Loucy (cell line): ENCODE measurements at regions not wholly inside any gene's neighbourhood (a gene's known extent, or its start where the extent isn't known, plus 50 kb on each side); places are given as distances from the start of the nearest gene placed in this dataset.

Experiments
- H2AFZ ChIP-seq: fragments of 200-600 bp; sonication (generic); 2 replicates; pipeline ENCODE4 v1.6.0; 2016; ENCODE audit warnings: antibody characterized with exemption, mild to moderate bottlenecking, low read length, moderate library complexity
- H3F3A ChIP-seq: fragments of 200-600 bp; 2 replicates; pipeline ENCODE4 v1.6.0; 2016; ENCODE audit warnings: antibody characterized with exemption, low read depth, mild to moderate bottlenecking
- H3K27me3 ChIP-seq: fragments of 200-600 bp; sonication (generic); 2 replicates; pipeline ENCODE4 v1.6.1; 2014; ENCODE audit warnings: low read length, mild to moderate bottlenecking; ENCODE audit not compliant: insufficient read depth, poor library complexity, severe bottlenecking
- H3K36me3 ChIP-seq: fragments of 200-600 bp; sonication (generic); 2 replicates; pipeline ENCODE4 v1.6.1; 2016; ENCODE audit warnings: low read length; ENCODE audit not compliant: insufficient read depth
- H3K4me1 ChIP-seq: fragments of 200-600 bp; sonication (generic); 2 replicates; pipeline ENCODE4 v1.5.1; 2014; ENCODE audit warnings: low read length, mild to moderate bottlenecking; ENCODE audit not compliant: insufficient read depth, poor library complexity, severe bottlenecking
- H3K4me2 ChIP-seq: fragments of 200-600 bp; sonication (generic); 2 replicates; pipeline ENCODE4 v1.6.0; 2014; ENCODE audit warnings: antibody characterized with exemption, low read length, low read depth, mild to moderate bottlenecking; ENCODE audit not compliant: poor library complexity, severe bottlenecking
- H3K4me3 ChIP-seq: fragments of 200-600 bp; sonication (generic); 2 replicates; pipeline ENCODE4 v1.5.1; 2014; ENCODE audit warnings: low read length, mild to moderate bottlenecking, mixed read lengths; ENCODE audit not compliant: poor library complexity, severe bottlenecking
- H3K79me2 ChIP-seq: fragments of 200-600 bp; sonication (generic); 2 replicates; pipeline ENCODE4 v1.6.1; 2014; ENCODE audit warnings: low read length; ENCODE audit not compliant: insufficient read depth
- H3K9ac ChIP-seq: fragments of 200-600 bp; sonication (generic); 2 replicates; pipeline ENCODE4 v1.6.0; 2014; ENCODE audit warnings: mild to moderate bottlenecking, low read depth, low read length, moderate library complexity; ENCODE audit not compliant: poor library complexity, severe bottlenecking
- H3K9me2 ChIP-seq: fragments of 200-600 bp; sonication (generic); replicated peaks from 2 replicates; pipeline ENCODE4 v1.6.1; 2016; ENCODE audit warnings: low read depth, low read length, mixed read lengths
- H3K9me3 ChIP-seq: fragments of 200-600 bp; sonication (generic); 2 replicates; pipeline ENCODE4 v1.6.1; 2014; ENCODE audit warnings: mild to moderate bottlenecking, antibody characterized with exemption, low read length, low read depth; ENCODE audit not compliant: insufficient read depth
- H4K20me1 ChIP-seq: fragments of 200-600 bp; sonication (generic); 2 replicates; pipeline ENCODE4 v1.6.0; 2014; ENCODE audit warnings: antibody characterized with exemption, low read length, mild to moderate bottlenecking; ENCODE audit not compliant: insufficient read depth, poor library complexity, severe bottlenecking
- EZH2phosphoT487 ChIP-seq: fragments of 200-600 bp; IDR thresholded peaks from 2 replicates; pipeline ENCODE4 v1.6.1; 2018; ENCODE audit warnings: antibody characterized with exemption, mild to moderate bottlenecking, moderate library complexity, borderline replicate concordance
- TF ChIP-seq, protein P1 (sequence below): fragments of 200-600 bp; sonication (generic); conservative IDR thresholded peaks from 2 replicates; pipeline ENCODE4 v1.5.1; 2014; ENCODE audit warnings: mild to moderate bottlenecking, antibody characterized with exemption, low read length

- TF ChIP-seq, protein P1, sequence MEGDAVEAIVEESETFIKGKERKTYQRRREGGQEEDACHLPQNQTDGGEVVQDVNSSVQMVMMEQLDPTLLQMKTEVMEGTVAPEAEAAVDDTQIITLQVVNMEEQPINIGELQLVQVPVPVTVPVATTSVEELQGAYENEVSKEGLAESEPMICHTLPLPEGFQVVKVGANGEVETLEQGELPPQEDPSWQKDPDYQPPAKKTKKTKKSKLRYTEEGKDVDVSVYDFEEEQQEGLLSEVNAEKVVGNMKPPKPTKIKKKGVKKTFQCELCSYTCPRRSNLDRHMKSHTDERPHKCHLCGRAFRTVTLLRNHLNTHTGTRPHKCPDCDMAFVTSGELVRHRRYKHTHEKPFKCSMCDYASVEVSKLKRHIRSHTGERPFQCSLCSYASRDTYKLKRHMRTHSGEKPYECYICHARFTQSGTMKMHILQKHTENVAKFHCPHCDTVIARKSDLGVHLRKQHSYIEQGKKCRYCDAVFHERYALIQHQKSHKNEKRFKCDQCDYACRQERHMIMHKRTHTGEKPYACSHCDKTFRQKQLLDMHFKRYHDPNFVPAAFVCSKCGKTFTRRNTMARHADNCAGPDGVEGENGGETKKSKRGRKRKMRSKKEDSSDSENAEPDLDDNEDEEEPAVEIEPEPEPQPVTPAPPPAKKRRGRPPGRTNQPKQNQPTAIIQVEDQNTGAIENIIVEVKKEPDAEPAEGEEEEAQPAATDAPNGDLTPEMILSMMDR = no peak
- TF ChIP-seq EZH2phosphoT487 = no peak
- Histone ChIP-seq H4K20me1 (no peaks in the 10 kb centered on the region), H3K4me2 (no peak overlapping the region), H3F3A (no peaks in the 10 kb centered on the region), H3K36me3 (no peaks in the 10 kb centered on the region), H3K9me3 (no peaks in the 10 kb centered on the region), H3K4me1 (no peaks in the 10 kb centered on the region), H3K27me3 (no peaks in the 10 kb centered on the region), H3K79me2 (no peaks in the 10 kb centered on the region), H3K4me3 (no peak overlapping the region), H2AFZ (no peak overlapping the region), H3K9ac (no peak overlapping the region), H3K9me2 (no peaks in the 10 kb centered on the region)
These were observed 288.2 kb downstream of the COG6 start for GRCh38 chr13:39943711-39944110.

GRCh38 chr13:39945226-39945625, 289.8 kb downstream of the COG6 start:
- H4K20me1 ChIP-seq = no peaks in the 10 kb centered on the region
- no peak for TF ChIP-seq EZH2phosphoT487
- no peaks in the 10 kb centered on the region for H3K9me2 ChIP-seq
- H3K9me3 ChIP-seq = no peaks in the 10 kb centered on the region
- H3K9ac ChIP-seq = no peak overlapping the region
- H3K27me3 ChIP-seq = no peaks in the 10 kb centered on the region
- H3K36me3 ChIP-seq = no peaks in the 10 kb centered on the region
- H3K4me1 ChIP-seq = no peaks in the 10 kb centered on the region
- no peaks in the 10 kb centered on the region for H3K79me2 ChIP-seq
- no peak overlapping the region for H2AFZ ChIP-seq
- no peak overlapping the region for H3K4me2 ChIP-seq
- no peak overlapping the region for H3K4me3 ChIP-seq
- H3F3A ChIP-seq = no peaks in the 10 kb centered on the region

DNA sequence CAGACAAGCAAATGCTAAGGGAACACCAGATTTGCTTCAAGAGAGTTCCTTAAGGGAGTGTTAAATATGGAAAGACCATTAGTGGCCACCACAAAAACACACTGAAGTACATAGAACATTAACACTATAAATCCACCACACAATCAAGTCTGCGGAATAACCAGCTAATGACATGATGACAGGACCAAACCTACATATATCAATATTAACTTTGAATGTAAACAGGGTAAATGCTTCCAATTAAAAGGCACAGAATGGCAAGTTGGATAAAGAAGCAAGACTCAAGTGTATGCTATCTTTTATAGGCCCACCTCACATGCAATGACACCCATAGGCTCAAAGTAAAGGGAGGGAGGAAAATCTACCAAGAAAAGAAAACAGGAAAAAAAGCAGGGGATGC, 291.3 kb downstream of the COG6 start:
- Histone ChIP-seq H3K9ac (no peak overlapping the region), H3K4me2 (no peak overlapping the region), H4K20me1 (no peaks in the 10 kb centered on the region), H3K36me3 (no peaks in the 10 kb centered on the region), H2AFZ (no peak overlapping the region), H3K4me3 (no peak overlapping the region), H3F3A (no peaks in the 10 kb centered on the region), H3K79me2 (no peaks in the 10 kb centered on the region), H3K27me3 (no peaks in the 10 kb centered on the region), H3K9me3 (no peaks in the 10 kb centered on the region), H3K4me1 (peaks cover 3% of the 10 kb centered on the region), H3K9me2 (no peaks in the 10 kb centered on the region)
- TF ChIP-seq EZH2phosphoT487 = no peak
- TF ChIP-seq, protein P1 = no peak

- Histone ChIP-seq H3K4me1 (peaks cover 16% of the 10 kb centered on the region), H3K9me2 (no peaks in the 10 kb centered on the region), H3K36me3 (no peaks in the 10 kb centered on the region), H3K9me3 (no peaks in the 10 kb centered on the region), H3K4me2 (no peak overlapping the region), H3K9ac (no peak overlapping the region), H3K79me2 (no peaks in the 10 kb centered on the region), H3F3A (no peaks in the 10 kb centered on the region), H2AFZ (no peak overlapping the region), H4K20me1 (no peaks in the 10 kb centered on the region), H3K4me3 (no peak overlapping the region), H3K27me3 (no peaks in the 10 kb centered on the region)
- TF ChIP-seq, protein P1 = no peak
- TF ChIP-seq EZH2phosphoT487 = no peak
These were observed 295.8 kb downstream of the COG6 start for GRCh38 chr13:39951301-39951700.
